LNCAP (cell line): ENCODE measurements at regions not wholly inside any gene's neighbourhood (a gene's known extent, or its start where the extent isn't known, plus 50 kb on each side); places are given as distances from the start of the nearest gene placed in this dataset.

Source experiments
- CTCF ChIP-seq: fragments of 450-650 bp; IDR thresholded peaks from 2 replicates; pipeline ENCODE4 v1.5.1; 2017; ENCODE audit warnings: mild to moderate bottlenecking

- TF ChIP-seq CTCF: no peak
Measured at GRCh38 chr6:121531658-121532169, 96.3 kb downstream of the GJA1 start.

- no peak for TF ChIP-seq CTCF
Measured at GRCh38 chr6:121533321-121533841, 97.9 kb downstream of the GJA1 start.

- no peak for TF ChIP-seq CTCF
Measured at GRCh38 chr6:121535777-121536176, 100.3 kb downstream of the GJA1 start.

GRCh38 chr6:121536345-121536744 is 100.9 kb downstream of the GJA1 start:
- no peak for TF ChIP-seq CTCF

GRCh38 chr6:121539439-121539838 is 104.0 kb downstream of the GJA1 start:
- TF ChIP-seq CTCF: no peak

- no peak for TF ChIP-seq CTCF
Measured at GRCh38 chr6:121540210-121540609, 104.8 kb downstream of the GJA1 start.

- no peak for TF ChIP-seq CTCF
Measured at GRCh38 chr6:121544691-121545090, 109.2 kb downstream of the GJA1 start.

- no peak for TF ChIP-seq CTCF
Measured at GRCh38 chr6:121548131-121548530, 112.7 kb downstream of the GJA1 start.
